ENCODE measurements at regions not wholly inside any gene's neighbourhood (a gene's known extent, or its start where the extent isn't known, plus 50 kb on each side); places are given as distances from the start of the nearest gene placed in this dataset.

GRCh38 chr10:61001731-61002122 is 57.7 kb upstream of the RHOBTB1 start (continued):
- TF ChIP-seq SNRNP70 (IDR thresholded peaks at IDR 0.05; ENCODE audit: low read depth, low read length) (no peak), MAFF (IDR thresholded peaks at IDR 0.05; ENCODE audit: low read depth, low read length) (peak; percentile 45), BRD4 (CRISPR knock-in tag; IDR thresholded peaks at IDR 0.05) (no peak), MLXIP (CRISPR knock-in tag; IDR thresholded peaks at IDR 0.05; ENCODE audit: borderline replicate concordance) (no peak), MAFK (conservative IDR thresholded peaks at IDR 0.05 in 1 of 2, IDR thresholded peaks at IDR 0.05 in 1 of 2; ENCODE audit: low read length in 2 of 2) (peak; percentile 59), ZNF678 (CRISPR knock-in tag; IDR thresholded peaks at IDR 0.05) (no peak), MBD4 (IDR thresholded peaks at IDR 0.05; ENCODE audit: borderline replicate concordance, low read length) (no peak), KMT2A (CRISPR knock-in tag; IDR thresholded peaks at IDR 0.05) (no peak), MTA1 (CRISPR knock-in tag; IDR thresholded peaks at IDR 0.05; ENCODE audit: borderline replicate concordance) (no peak), FIP1L1 (IDR thresholded peaks at IDR 0.05; ENCODE audit: borderline replicate concordance, insufficient read depth, low read depth, low read length) (no peak)
